ENCODE measurements at regions not wholly inside any gene's neighbourhood (a gene's known extent, or its start where the extent isn't known, plus 50 kb on each side); places are given as distances from the start of the nearest gene placed in this dataset.

DNA sequence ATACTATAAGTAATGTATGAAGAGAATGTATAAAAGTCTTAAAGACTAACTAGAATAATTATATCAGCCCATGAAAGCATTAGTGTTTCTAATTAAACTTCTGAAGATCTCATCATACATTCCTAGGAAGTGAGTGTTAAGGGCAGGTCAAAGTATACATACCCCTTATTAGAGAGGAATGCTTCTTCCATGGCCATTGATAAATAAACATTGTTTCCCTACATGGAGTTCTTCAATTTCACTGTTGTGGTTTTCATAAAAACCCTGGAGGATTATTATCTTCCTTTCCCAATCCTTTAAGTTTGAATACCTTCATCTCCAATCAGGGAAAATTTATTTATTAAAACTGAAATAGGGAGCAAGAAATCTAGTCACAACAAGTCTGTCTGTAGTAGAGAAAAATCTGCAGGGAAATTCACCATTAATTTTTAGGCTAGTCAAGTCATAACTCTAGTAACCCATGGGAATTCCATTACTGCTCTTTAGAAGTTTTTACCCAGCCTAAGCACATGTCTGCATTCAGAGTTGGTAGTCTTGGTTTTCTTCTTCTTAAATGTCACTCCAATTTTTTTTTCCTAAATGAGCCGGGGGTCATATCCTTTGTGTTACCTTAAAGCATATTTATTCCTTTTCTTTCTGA is 147.0 kb downstream of the TNFSF18 start:
- peak; percentile 81 for ATAC-seq
- Histone ChIP-seq H3K9me2 (ENCODE audit: insufficient read depth) (no peaks in the 10 kb centered on the region), H3K9ac (ENCODE audit: low read length) (peak overlapping the region; percentile 56), H3K9me3 (ENCODE audit: control insufficient read depth in 1 of 2, insufficient read depth in 1 of 2, low read depth in 1 of 2, low read length in 2 of 2) (no peaks in the 10 kb centered on the region), H2AFZ (ENCODE audit: low read depth, low read length, poor library complexity, severe bottlenecking) (no peak overlapping the region), H3K36me3 (ENCODE audit: control insufficient read depth in 1 of 2, insufficient read depth in 2 of 2, low read length in 2 of 2) (peaks cover 0 to 26% of the 10 kb centered on the region in 2 experiments; a peak in 2 of 4 replicates), H4K20me1 (ENCODE audit: insufficient read depth) (no peaks in the 10 kb centered on the region), H3K27ac (ENCODE audit: low read depth, low read length) (peak overlapping the region; percentile 74), H3K4me1 (ENCODE audit: control insufficient read depth in 1 of 2, insufficient read depth in 2 of 2, low read length in 2 of 2) (peaks cover 64 to 84% of the 10 kb centered on the region in 2 experiments), H3K79me2 (ENCODE audit: insufficient read depth, low read length) (peaks cover 37% of the 10 kb centered on the region), H3K4me2 (ENCODE audit: low read length) (peak overlapping the region; percentile 40), H3K27me3 (ENCODE audit: insufficient read depth, low read length) (no peaks in the 10 kb centered on the region), H3K4me3 (replicated peaks in 1 of 2; ENCODE audit: low read depth in 1 of 2, low read length in 2 of 2) (0 out of 4 replicates have a peak overlapping the region, but pooled peaks of 1 of the 2 experiments have one; percentile 1)
- POLR2A ChIA-PET: interaction anchor here (1.2 kb wide), 1 partner anchor 29 kb away, joined by 3 read pairs; no protein-coding TSS in a partner anchor
- RAD21 ChIA-PET (ENCODE audit: low non-redundant PET in 1 of 2, low total read pairs in 2 of 2, uncharacterized antibody in 2 of 2, unreplicated experiment in 2 of 2): no interaction called here
- no peak for DNase-seq (ENCODE audit: low read depth, low spot score)
- TSS peak; percentile 37 for BruUV-seq (replicated peaks)
- CTCF ChIA-PET: no interaction called here
- peak; percentile 62; the same call in 1 of the 2 replicates for TF ChIP-seq FOSL1 (IDR thresholded peaks at IDR 0.05; ENCODE audit: low read depth)
- TF ChIP-seq SP1 (IDR thresholded peaks at IDR 0.05; ENCODE audit: low read depth): peak; percentile 59; the same call in 1 of the 2 replicates
- TF ChIP-seq CEBPB (IDR thresholded peaks at IDR 0.05; ENCODE audit: low read depth): no peak
- TF ChIP-seq POLR2AphosphoS5 (IDR thresholded peaks at IDR 0.05; ENCODE audit: low read depth, low read length): no peak
- no peak for TF ChIP-seq EZH2phosphoT487 (IDR thresholded peaks at IDR 0.05; ENCODE audit: borderline replicate concordance)
- TF ChIP-seq TCF7L2 (IDR thresholded peaks at IDR 0.05; ENCODE audit: borderline replicate concordance, extremely low read depth, insufficient read depth, insufficient read length): peak; percentile 10
- peak; percentile 68 for TF ChIP-seq JUND (IDR thresholded peaks at IDR 0.05)
- no peak for TF ChIP-seq EZH2 (IDR thresholded peaks at IDR 0.05)
- TF ChIP-seq SIN3A (IDR thresholded peaks at IDR 0.05; ENCODE audit: low read depth): peak; percentile 22; the same call in 1 of the 2 replicates
- intact Hi-C loops (cut with micrococcal nuclease): no loop called here

DNA sequence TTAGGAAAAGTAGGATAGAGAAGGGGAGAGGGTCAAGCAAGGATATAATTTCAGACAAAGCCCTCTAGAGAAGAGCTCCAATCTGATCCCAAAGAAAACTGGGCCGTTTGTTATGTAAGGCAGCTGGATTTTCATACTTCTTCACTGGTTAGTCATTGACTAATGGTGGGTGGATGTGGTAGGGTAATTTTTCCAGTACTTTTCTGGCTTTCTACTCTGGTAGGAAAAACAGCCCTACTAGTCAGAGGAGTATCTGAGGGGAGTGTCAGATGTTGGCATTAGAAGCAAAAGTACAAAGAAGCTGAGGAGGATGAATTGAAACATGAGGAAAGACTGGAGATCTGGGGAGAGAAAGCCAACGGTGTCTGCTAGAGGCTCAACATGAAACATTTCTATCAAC is 145.3 kb downstream of the TNFSF18 start:
- Histone ChIP-seq H3K79me2 (ENCODE audit: insufficient read depth, low read length) (peaks cover 47% of the 10 kb centered on the region), H2AFZ (ENCODE audit: low read depth, low read length, poor library complexity, severe bottlenecking) (no peak overlapping the region), H3K36me3 (ENCODE audit: control insufficient read depth in 1 of 2, insufficient read depth in 2 of 2, low read length in 2 of 2) (peaks cover 0 to 30% of the 10 kb centered on the region in 2 experiments; a peak in 2 of 4 replicates), H3K27me3 (ENCODE audit: insufficient read depth, low read length) (no peaks in the 10 kb centered on the region), H4K20me1 (ENCODE audit: insufficient read depth) (no peaks in the 10 kb centered on the region), H3K9me3 (ENCODE audit: control insufficient read depth in 1 of 2, insufficient read depth in 1 of 2, low read depth in 1 of 2, low read length in 2 of 2) (no peaks in the 10 kb centered on the region), H3K9me2 (ENCODE audit: insufficient read depth) (no peaks in the 10 kb centered on the region), H3K27ac (ENCODE audit: low read depth, low read length) (peak overlapping the region; percentile 74), H3K9ac (ENCODE audit: low read length) (peak overlapping the region; percentile 56; the same call in 1 of the 2 replicates), H3K4me1 (ENCODE audit: control insufficient read depth in 1 of 2, insufficient read depth in 2 of 2, low read length in 2 of 2) (peaks cover 68 to 85% of the 10 kb centered on the region in 2 experiments), H3K4me3 (replicated peaks in 1 of 2; ENCODE audit: low read depth in 1 of 2, low read length in 2 of 2) (no peak overlapping the region), H3K4me2 (ENCODE audit: low read length) (peak overlapping the region; percentile 40; the same call in 1 of the 2 replicates)
- CTCF ChIA-PET: interaction anchor here (0.7 to 1.4 kb wide), 2 partner anchors 11 to 297 kb away, joined by 3 read pairs; no protein-coding TSS in a partner anchor
- POLR2A ChIA-PET: interaction anchor here (1.2 kb wide), 1 partner anchor 28 kb away, joined by 3 read pairs; no protein-coding TSS in a partner anchor
- DNase-seq (ENCODE audit: low read depth, low spot score): no peak
- RAD21 ChIA-PET (ENCODE audit: low non-redundant PET in 1 of 2, low total read pairs in 2 of 2, uncharacterized antibody in 2 of 2, unreplicated experiment in 2 of 2): interaction anchor here in 1 of 2 experiments (1.2 kb wide), 1 partner anchor 19 kb away, joined by 3 read pairs; no protein-coding TSS in a partner anchor
- no peak for ATAC-seq
- no TSS peak for BruUV-seq (replicated peaks)
- TF ChIP-seq JUND (IDR thresholded peaks at IDR 0.05) (0 out of 2 replicates have a peak, but pooled peaks have one; percentile 28), EGR1 (IDR thresholded peaks at IDR 0.05; ENCODE audit: low read depth) (0 out of 2 replicates have a peak, but pooled peaks have one; percentile 24), CEBPB (IDR thresholded peaks at IDR 0.05; ENCODE audit: low read depth) (no peak)
- intact Hi-C loops (cut with micrococcal nuclease): no loop called here
